GM21526 (cell line): ENCODE measurements at regions not wholly inside any gene's neighbourhood (a gene's known extent, or its start where the extent isn't known, plus 50 kb on each side); places are given as distances from the start of the nearest gene placed in this dataset.
"Not testable (repeated sequence)": the region's sequence is repeated elsewhere in the genome, so short reads cannot be mapped to it uniquely, and the experiment has no call there.

Experiments used
- ATAC-seq: cut with Tn5 transposase; IDR thresholded peaks from one replicate; pipeline ENCODE4 v1.9.1; 2021; ENCODE audit warnings: moderate library complexity; ENCODE audit not compliant: unreplicated experiment, low FRiP score

GRCh38 chr15:62404194-62404985 is 239.3 kb upstream of the C2CD4B start:
- ATAC-seq, result no peak

GRCh38 chr15:62406305-62406891 is 241.3 kb upstream of the C2CD4B start:
- no peak for ATAC-seq

- ATAC-seq, result no peak
These were observed 242.1 kb upstream of the C2CD4B start for GRCh38 chr15:62407216-62407615.

GRCh38 chr15:62407962-62408361 is 242.9 kb upstream of the C2CD4B start:
- ATAC-seq, result no peak

GRCh38 chr15:62409466-62409865 is 244.4 kb upstream of the C2CD4B start:
- ATAC-seq, result no peak

GRCh38 chr15:62412686-62413085 is 247.6 kb upstream of the C2CD4B start:
- no peak for ATAC-seq

- no peak for ATAC-seq
These were observed 248.1 kb upstream of the C2CD4B start for GRCh38 chr15:62413153-62413552.

- no peak for ATAC-seq
These were observed 248.7 kb upstream of the C2CD4B start for GRCh38 chr15:62413786-62414185.

- ATAC-seq, result no peak
These were observed 250.4 kb upstream of the C2CD4B start for GRCh38 chr15:62415498-62415897.

- no peak for ATAC-seq
These were observed 251.4 kb upstream of the C2CD4B start for GRCh38 chr15:62416526-62416925.

GRCh38 chr15:62417439-62417838 is 252.4 kb upstream of the C2CD4B start:
- ATAC-seq, result no peak

- not testable (repeated sequence) for ATAC-seq
These were observed 253.4 kb upstream of the C2CD4B start for GRCh38 chr15:62418496-62418895.

GRCh38 chr15:62419192-62419591 is 254.1 kb upstream of the C2CD4B start:
- ATAC-seq, result no peak

- ATAC-seq, result not testable (repeated sequence)
These were observed 255.3 kb upstream of the C2CD4B start for GRCh38 chr15:62420371-62420770.

- no peak for ATAC-seq
These were observed 256.2 kb upstream of the C2CD4B start for GRCh38 chr15:62421289-62421688.

GRCh38 chr15:62426387-62426956 is 261.4 kb upstream of the C2CD4B start:
- ATAC-seq, result no peak

GRCh38 chr15:62428259-62428658 is 263.2 kb upstream of the C2CD4B start:
- ATAC-seq, result no peak

GRCh38 chr15:62428851-62429598 is 263.9 kb upstream of the C2CD4B start:
- ATAC-seq, result no peak

- no peak for ATAC-seq
These were observed 265.0 kb upstream of the C2CD4B start for GRCh38 chr15:62430056-62430455.

GRCh38 chr15:62430552-62430951 is 265.5 kb upstream of the C2CD4B start:
- no peak for ATAC-seq
